LNCaP clone FGC (cell line): ENCODE measurements at regions not wholly inside any gene's neighbourhood (a gene's known extent, or its start where the extent isn't known, plus 50 kb on each side); places are given as distances from the start of the nearest gene placed in this dataset.

ENCODE experiments used
- DNase-seq: peaks from one replicate; pipeline ENCODE4 v3.0.0-alpha.2; 2011; ENCODE audit warnings: low read depth
- H3K4me3 ChIP-seq: 2 replicates; pipeline ENCODE4 v1.5.1; 2011; ENCODE audit warnings: mild to moderate bottlenecking, low read depth, low read length, control low read depth
- TF ChIP-seq, protein P1 (sequence below): IDR thresholded peaks from 2 replicates; pipeline ENCODE4 v1.5.1; 2012; ENCODE audit warnings: mild to moderate bottlenecking; ENCODE audit not compliant: control insufficient read depth, insufficient read depth; ENCODE audit errors: extremely low read depth

DNA sequence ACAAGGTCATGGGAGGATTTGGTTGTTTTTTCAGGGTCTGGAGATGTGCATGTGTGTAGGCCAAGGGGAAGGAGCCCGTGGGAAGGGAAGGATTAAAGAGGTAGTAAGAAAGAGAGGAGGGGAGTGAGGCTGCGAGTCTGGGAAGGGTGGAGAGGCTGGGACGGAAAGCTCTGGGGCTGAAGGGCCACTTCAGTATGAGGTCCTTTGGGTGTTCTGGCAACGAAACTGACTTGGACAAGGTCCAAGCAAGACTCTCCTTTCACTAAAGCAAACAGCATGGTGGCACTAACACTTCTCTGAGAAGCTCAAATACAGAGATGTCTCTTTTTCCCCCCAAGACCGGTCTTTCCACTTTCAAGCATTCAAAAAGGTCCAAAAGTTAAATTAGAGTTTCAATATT, 394.5 kb downstream of the ARHGEF28 start:
- TF ChIP-seq, protein P1, sequence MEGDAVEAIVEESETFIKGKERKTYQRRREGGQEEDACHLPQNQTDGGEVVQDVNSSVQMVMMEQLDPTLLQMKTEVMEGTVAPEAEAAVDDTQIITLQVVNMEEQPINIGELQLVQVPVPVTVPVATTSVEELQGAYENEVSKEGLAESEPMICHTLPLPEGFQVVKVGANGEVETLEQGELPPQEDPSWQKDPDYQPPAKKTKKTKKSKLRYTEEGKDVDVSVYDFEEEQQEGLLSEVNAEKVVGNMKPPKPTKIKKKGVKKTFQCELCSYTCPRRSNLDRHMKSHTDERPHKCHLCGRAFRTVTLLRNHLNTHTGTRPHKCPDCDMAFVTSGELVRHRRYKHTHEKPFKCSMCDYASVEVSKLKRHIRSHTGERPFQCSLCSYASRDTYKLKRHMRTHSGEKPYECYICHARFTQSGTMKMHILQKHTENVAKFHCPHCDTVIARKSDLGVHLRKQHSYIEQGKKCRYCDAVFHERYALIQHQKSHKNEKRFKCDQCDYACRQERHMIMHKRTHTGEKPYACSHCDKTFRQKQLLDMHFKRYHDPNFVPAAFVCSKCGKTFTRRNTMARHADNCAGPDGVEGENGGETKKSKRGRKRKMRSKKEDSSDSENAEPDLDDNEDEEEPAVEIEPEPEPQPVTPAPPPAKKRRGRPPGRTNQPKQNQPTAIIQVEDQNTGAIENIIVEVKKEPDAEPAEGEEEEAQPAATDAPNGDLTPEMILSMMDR = no peak
- no peak overlapping the region for H3K4me3 ChIP-seq
- no peak for DNase-seq

DNA sequence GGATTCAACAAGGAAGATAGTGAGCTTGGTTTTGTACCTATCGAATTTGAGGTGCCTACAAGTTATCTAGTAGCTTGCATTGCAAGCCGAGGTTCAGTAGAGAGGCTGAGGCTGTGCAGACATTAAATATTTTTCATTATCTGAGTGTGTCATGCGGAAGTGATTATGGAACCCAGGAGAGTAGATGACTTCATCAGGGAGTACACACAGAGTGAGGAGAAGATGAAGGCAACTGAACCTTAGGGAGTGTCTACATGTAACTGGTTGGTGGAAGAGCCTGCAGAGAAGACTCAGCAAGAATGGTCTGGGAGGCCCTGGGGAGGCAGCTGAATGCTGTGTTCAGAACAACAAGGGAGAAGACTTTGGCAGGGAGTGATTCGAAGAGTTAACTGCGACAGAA, 393.9 kb downstream of the ARHGEF28 start:
- TF ChIP-seq, protein P1 = no peak
- H3K4me3 ChIP-seq = no peak overlapping the region
- DNase-seq = no peak

DNA sequence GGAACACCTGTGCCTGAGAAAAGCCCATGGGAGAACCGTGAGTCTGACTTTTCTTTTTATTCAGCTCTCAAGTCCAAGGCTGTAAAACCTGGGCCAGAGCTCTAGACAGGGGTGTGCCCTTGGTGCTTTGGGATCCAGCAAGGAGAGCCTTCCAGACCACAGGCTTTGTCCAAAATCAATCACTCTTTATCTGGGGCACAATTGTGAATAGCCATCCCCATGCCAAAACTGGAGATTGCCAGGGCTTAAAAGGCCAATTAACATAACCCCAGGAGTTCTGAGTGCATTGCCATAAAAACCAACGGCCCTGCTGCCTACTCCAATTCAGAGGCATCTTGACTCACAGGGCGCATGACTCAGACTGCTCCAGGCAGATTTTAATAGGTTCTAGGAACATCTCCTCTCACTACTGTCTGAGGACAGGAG, 391.8 kb downstream of the ARHGEF28 start:
- H3K4me3 ChIP-seq = no peak overlapping the region
- TF ChIP-seq, protein P1 = no peak
- DNase-seq = no peak

DNA sequence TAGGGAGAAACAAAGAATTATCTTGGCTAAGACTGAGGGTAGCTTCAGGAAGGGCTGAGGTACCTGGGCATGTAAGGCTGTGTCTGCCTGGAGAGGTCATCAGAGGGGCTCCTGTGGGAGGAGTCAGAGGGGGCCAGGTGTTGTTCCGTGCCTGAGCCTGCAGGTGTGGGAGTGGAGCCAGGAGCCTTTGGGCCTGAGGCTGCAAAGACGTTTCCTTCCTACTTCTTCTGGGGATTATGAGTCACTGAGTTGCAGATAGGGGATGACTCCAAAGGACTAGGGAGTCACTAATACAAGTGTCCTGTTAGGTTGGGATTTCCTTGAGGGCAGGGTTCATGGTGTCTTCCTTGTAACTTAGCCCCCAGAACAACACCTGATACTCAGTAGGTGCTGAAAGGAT, 391.1 kb downstream of the ARHGEF28 start:
- no peak overlapping the region for H3K4me3 ChIP-seq
- no peak for DNase-seq
- TF ChIP-seq, protein P1 = no peak

DNA sequence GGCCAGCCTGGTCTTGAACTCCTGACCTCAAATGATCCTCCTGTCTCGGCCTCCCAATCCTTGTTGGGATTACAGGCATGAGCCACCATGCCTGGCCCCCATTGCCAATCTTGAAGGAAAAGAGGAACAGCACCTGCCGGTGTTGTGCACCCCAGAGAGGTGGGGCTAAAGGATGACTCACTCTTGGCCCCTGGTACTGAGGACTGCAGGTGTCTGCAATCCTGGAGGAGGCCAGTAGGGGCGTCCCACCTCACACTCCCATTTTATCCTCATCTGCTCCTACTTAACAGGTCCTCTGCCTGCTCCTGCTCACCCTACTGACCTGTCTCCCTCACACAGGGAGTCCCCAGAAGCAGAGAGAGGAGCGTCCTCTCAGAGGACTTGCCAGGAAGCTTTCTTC, 390.4 kb downstream of the ARHGEF28 start:
- no peak for DNase-seq
- H3K4me3 ChIP-seq = no peak overlapping the region
- TF ChIP-seq, protein P1 = no peak

DNA sequence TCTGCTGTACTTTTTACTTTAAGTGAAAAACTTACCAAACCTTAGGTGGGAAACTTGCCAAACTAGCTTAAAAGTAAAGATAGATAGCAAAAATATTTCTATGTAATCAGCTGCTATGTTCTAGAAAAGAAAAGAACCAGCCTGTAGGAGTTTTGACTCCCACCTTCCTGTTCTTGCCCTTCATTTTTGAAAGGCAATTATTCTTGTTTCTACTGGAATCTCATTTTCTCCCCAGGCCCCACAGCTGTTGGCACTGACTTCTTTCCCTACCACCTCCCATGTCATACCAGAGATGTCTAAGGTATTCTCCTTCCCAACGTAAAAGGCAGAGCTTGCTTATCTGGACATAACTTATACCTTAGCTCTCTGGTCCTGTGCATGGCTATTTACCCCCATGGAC, 389.7 kb downstream of the ARHGEF28 start:
- TF ChIP-seq, protein P1 = no peak
- no peak for DNase-seq
- no peak overlapping the region for H3K4me3 ChIP-seq

DNA sequence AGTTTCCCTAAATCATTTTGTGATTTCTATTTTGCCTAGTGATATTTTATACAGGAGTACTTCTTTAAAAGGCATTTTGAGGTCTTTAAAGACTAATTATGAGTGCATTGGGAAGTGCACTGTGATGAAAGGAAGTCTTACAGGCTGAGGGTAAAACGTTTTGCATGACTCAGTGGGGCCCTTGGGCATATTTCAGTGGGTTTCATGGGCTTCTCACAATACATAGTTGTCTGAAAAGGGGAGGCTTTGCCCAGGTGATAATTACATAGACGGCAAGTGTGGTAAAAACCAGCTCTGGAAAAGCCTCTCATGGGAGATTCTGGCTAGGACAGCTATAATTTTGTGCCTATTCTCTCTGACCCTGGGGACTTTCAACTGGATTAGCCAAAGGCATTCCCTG, 387.2 kb downstream of the ARHGEF28 start:
- TF ChIP-seq, protein P1 = no peak
- no peak overlapping the region for H3K4me3 ChIP-seq
- no peak for DNase-seq
